ENCODE measurements at regions not wholly inside any gene's neighbourhood (a gene's known extent, or its start where the extent isn't known, plus 50 kb on each side); places are given as distances from the start of the nearest gene placed in this dataset.

- H3K4me1 Mint-ChIP-seq, result no peaks in the 10 kb centered on the region
- Histone ChIP-seq H3K4me1 (no peaks in the 10 kb centered on the region), H4K20me1 (ENCODE audit: low read depth) (no peaks in the 10 kb centered on the region), H3K79me2 (ENCODE audit: low read depth) (no peaks in the 10 kb centered on the region), H3K4me2 (no peak overlapping the region), H3F3A (ENCODE audit: low read depth) (no peaks in the 10 kb centered on the region), H3K9me3 (ENCODE audit: low read depth) (no peaks in the 10 kb centered on the region), H3K9ac (no peak overlapping the region), H3K27me3 (no peaks in the 10 kb centered on the region), H2AFZ (replicated peaks) (no peak overlapping the region), H3K27ac (no peak overlapping the region), H3K36me3 (no peaks in the 10 kb centered on the region), H3K4me3 (no peak overlapping the region)
- H3K36me3 Mint-ChIP-seq, result no peaks in the 10 kb centered on the region
- TF ChIP-seq EZH2phosphoT487 (IDR thresholded peaks at IDR 0.05) (no peak), CTCF (IDR thresholded peaks at IDR 0.05) (no peak), EZH2 (IDR thresholded peaks at IDR 0.05) (no peak)
- H3K4me3 Mint-ChIP-seq, result no peak overlapping the region
- H3K27ac Mint-ChIP-seq, result no peak overlapping the region
- no peak for DNase-seq (ENCODE audit: low spot score)
- H3K27me3 Mint-ChIP-seq (ENCODE audit: insufficient read depth, low read depth), result no peaks in the 10 kb centered on the region
- H3K9me3 Mint-ChIP-seq, result no peaks in the 10 kb centered on the region
Observed at GRCh38 chr6:74762841-74763240, 443.0 kb downstream of the COL12A1 start.

GRCh38 chr6:74757813-74758212 is 448.0 kb downstream of the COL12A1 start:
- H3K4me3 Mint-ChIP-seq, result no peak overlapping the region
- Histone ChIP-seq H3K4me3 (no peak overlapping the region), H3K27me3 (no peaks in the 10 kb centered on the region), H3K4me1 (no peaks in the 10 kb centered on the region), H2AFZ (replicated peaks) (no peak overlapping the region), H3K4me2 (no peak overlapping the region), H3K27ac (no peak overlapping the region), H3K36me3 (no peaks in the 10 kb centered on the region), H3K9ac (no peak overlapping the region), H4K20me1 (ENCODE audit: low read depth) (no peaks in the 10 kb centered on the region), H3K79me2 (ENCODE audit: low read depth) (no peaks in the 10 kb centered on the region), H3K9me3 (ENCODE audit: low read depth) (no peaks in the 10 kb centered on the region), H3F3A (ENCODE audit: low read depth) (no peaks in the 10 kb centered on the region)
- H3K4me1 Mint-ChIP-seq, result no peaks in the 10 kb centered on the region
- no peak for TF ChIP-seq CTCF (IDR thresholded peaks at IDR 0.05)
- no peak for TF ChIP-seq EZH2 (IDR thresholded peaks at IDR 0.05)
- no peak for TF ChIP-seq EZH2phosphoT487 (IDR thresholded peaks at IDR 0.05)
- no peaks in the 10 kb centered on the region for H3K9me3 Mint-ChIP-seq
- H3K27ac Mint-ChIP-seq, result no peak overlapping the region
- no peaks in the 10 kb centered on the region for H3K36me3 Mint-ChIP-seq
- no peaks in the 10 kb centered on the region for H3K27me3 Mint-ChIP-seq (ENCODE audit: insufficient read depth, low read depth)
- DNase-seq (ENCODE audit: low spot score), result no peak

GRCh38 chr6:74756923-74757322 is 448.9 kb downstream of the COL12A1 start:
- TF ChIP-seq CTCF (IDR thresholded peaks at IDR 0.05) (no peak), EZH2phosphoT487 (IDR thresholded peaks at IDR 0.05) (no peak), EZH2 (IDR thresholded peaks at IDR 0.05) (no peak)
- Histone ChIP-seq H3K27me3 (no peaks in the 10 kb centered on the region), H3K36me3 (no peaks in the 10 kb centered on the region), H3K4me3 (no peak overlapping the region), H3F3A (ENCODE audit: low read depth) (no peaks in the 10 kb centered on the region), H4K20me1 (ENCODE audit: low read depth) (no peaks in the 10 kb centered on the region), H3K27ac (no peak overlapping the region), H2AFZ (replicated peaks) (no peak overlapping the region), H3K4me1 (no peaks in the 10 kb centered on the region), H3K4me2 (no peak overlapping the region), H3K79me2 (ENCODE audit: low read depth) (no peaks in the 10 kb centered on the region), H3K9me3 (ENCODE audit: low read depth) (no peaks in the 10 kb centered on the region), H3K9ac (no peak overlapping the region)
- DNase-seq (ENCODE audit: low spot score), result no peak
- H3K4me3 Mint-ChIP-seq, result no peak overlapping the region
- H3K36me3 Mint-ChIP-seq, result no peaks in the 10 kb centered on the region
- H3K9me3 Mint-ChIP-seq, result no peaks in the 10 kb centered on the region
- no peaks in the 10 kb centered on the region for H3K4me1 Mint-ChIP-seq
- H3K27ac Mint-ChIP-seq, result no peak overlapping the region
- H3K27me3 Mint-ChIP-seq (ENCODE audit: insufficient read depth, low read depth), result no peaks in the 10 kb centered on the region

GRCh38 chr6:74755778-74756177 is 450.1 kb downstream of the COL12A1 start:
- Histone ChIP-seq H3K4me3 (no peak overlapping the region), H3K4me1 (no peaks in the 10 kb centered on the region), H3K9me3 (ENCODE audit: low read depth) (no peaks in the 10 kb centered on the region), H2AFZ (replicated peaks) (no peak overlapping the region), H3K9ac (no peak overlapping the region), H3K27me3 (no peaks in the 10 kb centered on the region), H3K4me2 (no peak overlapping the region), H3F3A (ENCODE audit: low read depth) (no peaks in the 10 kb centered on the region), H3K79me2 (ENCODE audit: low read depth) (no peaks in the 10 kb centered on the region), H3K27ac (no peak overlapping the region), H3K36me3 (no peaks in the 10 kb centered on the region), H4K20me1 (ENCODE audit: low read depth) (no peaks in the 10 kb centered on the region)
- Mint-ChIP-seq H3K4me3 (no peak overlapping the region), H3K9me3 (no peaks in the 10 kb centered on the region), H3K4me1 (no peaks in the 10 kb centered on the region), H3K27ac (no peak overlapping the region), H3K27me3 (ENCODE audit: insufficient read depth, low read depth) (no peaks in the 10 kb centered on the region), H3K36me3 (no peaks in the 10 kb centered on the region)
- TF ChIP-seq EZH2phosphoT487 (IDR thresholded peaks at IDR 0.05) (no peak), CTCF (IDR thresholded peaks at IDR 0.05) (no peak)
- DNase-seq (ENCODE audit: low spot score), result no peak
